HG03045 (cell line): ENCODE measurements at regions not wholly inside any gene's neighbourhood (a gene's known extent, or its start where the extent isn't known, plus 50 kb on each side); places are given as distances from the start of the nearest gene placed in this dataset.
"Not testable (repeated sequence)": the region's sequence is repeated elsewhere in the genome, so short reads cannot be mapped to it uniquely, and the experiment has no call there.

Experiments
- ATAC-seq: cut with Tn5 transposase; IDR thresholded peaks from one replicate; pipeline ENCODE4 v1.9.1; 2021; ENCODE audit warnings: mild to moderate bottlenecking, moderate library complexity; ENCODE audit not compliant: unreplicated experiment

- ATAC-seq = no peak
Observed at GRCh38 chr3:25895031-25895430, 105.1 kb downstream of the OXSM start.

GRCh38 chr3:25895443-25895842, 105.6 kb downstream of the OXSM start:
- no peak for ATAC-seq

GRCh38 chr3:25897019-25897418, 107.1 kb downstream of the OXSM start:
- ATAC-seq = no peak

GRCh38 chr3:25899352-25900101, 109.6 kb downstream of the OXSM start:
- no peak for ATAC-seq

GRCh38 chr3:25900161-25900560, 110.3 kb downstream of the OXSM start:
- no peak for ATAC-seq

- ATAC-seq = no peak
Observed at GRCh38 chr3:25901796-25902195, 111.9 kb downstream of the OXSM start.

- ATAC-seq = no peak
Observed at GRCh38 chr3:25902586-25902985, 112.7 kb downstream of the OXSM start.

GRCh38 chr3:25903371-25904129, 113.7 kb downstream of the OXSM start:
- ATAC-seq = no peak

GRCh38 chr3:25904206-25904605, 114.3 kb downstream of the OXSM start:
- no peak for ATAC-seq

GRCh38 chr3:25906132-25906906, 116.4 kb downstream of the OXSM start:
- ATAC-seq = no peak

- ATAC-seq = no peak
Observed at GRCh38 chr3:25907081-25907480, 117.2 kb downstream of the OXSM start.

GRCh38 chr3:25910105-25910504, 120.2 kb downstream of the OXSM start:
- no peak for ATAC-seq

GRCh38 chr3:25910997-25911396, 121.1 kb downstream of the OXSM start:
- ATAC-seq = no peak

- ATAC-seq = no peak
Observed at GRCh38 chr3:25911525-25912295, 121.8 kb downstream of the OXSM start.

GRCh38 chr3:25913179-25913578, 123.3 kb downstream of the OXSM start:
- no peak for ATAC-seq

GRCh38 chr3:25915673-25916072, 125.8 kb downstream of the OXSM start:
- ATAC-seq = no peak

GRCh38 chr3:25916321-25916720, 126.4 kb downstream of the OXSM start:
- ATAC-seq = no peak

- not testable (repeated sequence) for ATAC-seq
Observed at GRCh38 chr3:25931967-25932366, 142.1 kb downstream of the OXSM start.

- no peak for ATAC-seq
Observed at GRCh38 chr3:25938566-25939325, 148.9 kb downstream of the OXSM start.

- ATAC-seq = no peak
Observed at GRCh38 chr3:25940935-25941334, 151.0 kb downstream of the OXSM start.
